ENCODE measurements at regions not wholly inside any gene's neighbourhood (a gene's known extent, or its start where the extent isn't known, plus 50 kb on each side); places are given as distances from the start of the nearest gene placed in this dataset.

- TF ChIP-seq EZH2 (IDR thresholded peaks at IDR 0.05; ENCODE audit: low read length, unreplicated experiment): no peak
- TF ChIP-seq EZH2phosphoT487 (IDR thresholded peaks at IDR 0.05; ENCODE audit: borderline replicate concordance, low read length): no peak
- no peak for TF ChIP-seq CTCF (conservative IDR thresholded peaks at IDR 0.05; ENCODE audit: low read depth, low read length)
- DNase-seq: no peak
- no peaks in the 10 kb centered on the region for H3K4me1 ChIP-seq (ENCODE audit: insufficient read depth, low read length)
- no peak for ATAC-seq
- no peak overlapping the region for H3K4me2 ChIP-seq (ENCODE audit: low read length)
- H4K20me1 ChIP-seq (ENCODE audit: low read length): no peaks in the 10 kb centered on the region
- H3K27me3 ChIP-seq (ENCODE audit: low read length): no peaks in the 10 kb centered on the region; the same call in 1 of the 2 replicates
- H3K27ac ChIP-seq (ENCODE audit: low read length): no peak overlapping the region
- H3K4me3 ChIP-seq (ENCODE audit: low read length): no peak overlapping the region
- H2AFZ ChIP-seq (ENCODE audit: low read length): no peak overlapping the region
- ChIA-PET POLR2A (ENCODE audit: unreplicated experiment) (no interaction called here), CTCF (no interaction called here)
- no peak overlapping the region for H3K9ac ChIP-seq (ENCODE audit: low read length)
- no TSS peak for BruUV-seq (replicated peaks)
- no peaks in the 10 kb centered on the region for H3K36me3 ChIP-seq (ENCODE audit: low read depth, low read length)
- no peaks in the 10 kb centered on the region for H3K9me3 ChIP-seq (ENCODE audit: low read length)
- intact Hi-C loops (cut with micrococcal nuclease): no loop called here
- no peaks in the 10 kb centered on the region for H3K9me2 ChIP-seq (replicated peaks; ENCODE audit: low read length)
- H3F3A ChIP-seq (ENCODE audit: low read length, unreplicated experiment): no peaks in the 10 kb centered on the region
- H3K79me2 ChIP-seq (ENCODE audit: low read length): no peaks in the 10 kb centered on the region
Measured at GRCh38 chr6:165714907-165715306, 51.9 kb upstream of the PDE10A start.

- no peak for TF ChIP-seq CTCF (conservative IDR thresholded peaks at IDR 0.05; ENCODE audit: low read depth, low read length)
- no peak for TF ChIP-seq EZH2phosphoT487 (IDR thresholded peaks at IDR 0.05; ENCODE audit: borderline replicate concordance, low read length)
- TF ChIP-seq EZH2 (IDR thresholded peaks at IDR 0.05; ENCODE audit: low read length, unreplicated experiment): no peak
- no peaks in the 10 kb centered on the region for H3K9me2 ChIP-seq (replicated peaks; ENCODE audit: low read length)
- H3K9ac ChIP-seq (ENCODE audit: low read length): no peak overlapping the region
- H3F3A ChIP-seq (ENCODE audit: low read length, unreplicated experiment): no peaks in the 10 kb centered on the region
- H3K27ac ChIP-seq (ENCODE audit: low read length): no peak overlapping the region
- H3K9me3 ChIP-seq (ENCODE audit: low read length): no peaks in the 10 kb centered on the region
- ChIA-PET POLR2A (ENCODE audit: unreplicated experiment) (no interaction called here), CTCF (no interaction called here)
- intact Hi-C loops (cut with micrococcal nuclease): no loop called here
- ATAC-seq (no peak), DNase-seq (no peak)
- no TSS peak for BruUV-seq (replicated peaks)
- H2AFZ ChIP-seq (ENCODE audit: low read length): no peak overlapping the region
- H3K4me3 ChIP-seq (ENCODE audit: low read length): no peak overlapping the region
- H3K27me3 ChIP-seq (ENCODE audit: low read length): no peaks in the 10 kb centered on the region; the same call in 1 of the 2 replicates
- H3K4me1 ChIP-seq (ENCODE audit: insufficient read depth, low read length): no peaks in the 10 kb centered on the region
- no peaks in the 10 kb centered on the region for H4K20me1 ChIP-seq (ENCODE audit: low read length)
- no peaks in the 10 kb centered on the region for H3K36me3 ChIP-seq (ENCODE audit: low read depth, low read length)
- H3K79me2 ChIP-seq (ENCODE audit: low read length): no peaks in the 10 kb centered on the region
- H3K4me2 ChIP-seq (ENCODE audit: low read length): no peak overlapping the region
Measured at GRCh38 chr6:165713845-165714466, 50.9 kb upstream of the PDE10A start.
